ENCODE measurements at regions not wholly inside any gene's neighbourhood (a gene's known extent, or its start where the extent isn't known, plus 50 kb on each side); places are given as distances from the start of the nearest gene placed in this dataset.

- no peak for TF ChIP-seq CTCF (IDR thresholded peaks at IDR 0.05)
- TF ChIP-seq POLR2A (IDR thresholded peaks at IDR 0.05), result no peak
- no peak for TF ChIP-seq EP300 (IDR thresholded peaks at IDR 0.05)
- TF ChIP-seq POLR2AphosphoS5 (IDR thresholded peaks at IDR 0.05), result no peak
Observed at GRCh38 chr3:81953111-81953510, 191.7 kb upstream of the GBE1 start.

Data from upper lobe of left lung (tissue), 4 donors.